Heart right ventricle (tissue), 16 donors: ENCODE measurements at regions not wholly inside any gene's neighbourhood (a gene's known extent, or its start where the extent isn't known, plus 50 kb on each side); places are given as distances from the start of the nearest gene placed in this dataset.
A peak's percentile ranks its signal among the peaks of the same experiment; 100 is the strongest.

Experiments used
- ATAC-seq, 8 donors: fragments of 200-7000 bp; cut with Tn5 transposase; one replicate each; pipeline ENCODE4 v1.9.1; 2020; ENCODE audit warnings: mild to moderate bottlenecking in 8 of 8, moderate library complexity in 8 of 8, moderate number of reproducible peaks in 1 of 8
- DNase-seq, 2 donors: peaks; one replicate each; pipeline ENCODE4 v3.0.0-alpha.2; 2020
- H3K27ac ChIP-seq, 10 donors: fragments of 200-600 bp; sonication (generic) in 2 of 10; one replicate each; pipeline versions ENCODE4 v1.5.0 to v1.8.0; 2020 to 2022; ENCODE audit warnings: mild to moderate bottlenecking in 3 of 10
- H3K27me3 ChIP-seq, 7 donors: fragments of 200-600 bp; one replicate each; pipeline ENCODE4 v1.8.0; 2021 to 2022; ENCODE audit warnings: mild to moderate bottlenecking in 2 of 7
- H3K36me3 ChIP-seq, 9 donors: fragments of 200-600 bp; sonication (generic) in 1 of 9; one replicate each; pipeline versions ENCODE4 v1.5.0 to v1.8.0; 2020 to 2022; ENCODE audit warnings: mild to moderate bottlenecking in 2 of 9
- H3K4me1 ChIP-seq, 9 donors: fragments of 200-600 bp; sonication (generic) in 1 of 9; one replicate each; pipeline versions ENCODE4 v1.5.0 to v1.8.0; 2020 to 2022; ENCODE audit warnings: mild to moderate bottlenecking in 4 of 9
- H3K4me3 ChIP-seq, 10 donors: fragments of 200-600 bp; sonication (generic) in 2 of 10; one replicate each; pipeline versions ENCODE4 v1.5.0 to v1.8.0; 2020 to 2022; ENCODE audit warnings: mild to moderate bottlenecking in 7 of 10, moderate library complexity in 2 of 10
- H3K9me3 ChIP-seq, 11 donors: fragments of 200-600 bp in 10 of 11; sonication (generic) in 2 of 11; one replicate each; pipeline versions ENCODE4 v1.5.0 to v1.8.0; 2013 to 2022; ENCODE audit warnings: mild to moderate bottlenecking in 2 of 11, control low read depth in 1 of 11, moderate library complexity in 1 of 11
- CTCF ChIP-seq, 9 donors: fragments of 200-600 bp; sonication (generic) in 2 of 9; IDR thresholded peaks; one replicate each; pipeline versions ENCODE4 v1.5.0 to v1.8.0; 2021 to 2022; ENCODE audit warnings: antibody characterized with exemption in 9 of 9, mild to moderate bottlenecking in 5 of 9, moderate library complexity in 1 of 9
- WGBS, 2 donors: extraction: QIAGEN DNeasy Blood & Tissue Kit; methylation state at CpG; one replicate each; pipeline ENCODE4 v1.1.7; 2013; ENCODE audit warnings: inconsistent platforms in 1 of 2; 5-methylcytosine and 5-hydroxymethylcytosine counted together
- intact Hi-C, 10 donors: fragments of 100-400 bp; cut with DNase I; formaldehyde crosslinking; loops; one replicate each; pipeline versions ENCODE4 v1.11.1 to v1.14.2; 2022
- donor health status: Arrhythmogenic right ventricular cardiomyopathy.
- donor health status: ischemic (EF 13 %, LVEDD 7.1; RV severe dilation, severe dysfunction).
- donor health status: healthy with polysubstance abuse.
- donor health status: DM: no; HTN: yes; CAD: no.
- donor health status: DM: no; HTN: no; CAD: no.
- donor health status: ischemic (EF 25% LVEDD 6.9; RV normal size, moderate dysfunction).
- donor health status: ischemic (EF 25% LVEDD 5.7; RV mildly dilated, moderate dysfunction).
- donor health status: healthy.
- donor health status: DM: yes; HTN: yes; CAD: no.
- donor health status: Ischemic cardiomyopathy.
- donor health status: ischemic (EF 35%, LVEDD 5.7; RV mildly dilated, moderate dysfunction).
- donor health status: nonischemic (EF 11% LVEDD 7.7; RV severe dilation, severe dysfunction).
- donor health status: DM: yes; HTN: yes; CAD: no.
- donor health status: PGD.
- donor health status: ischemic (EF 29% LVEDD 5.4; RV normal size, mild dysfunction).
- donor health status: nonischemic (EF 23%, LVEDD 6.1; RV moderate dilation, normal function).

GRCh38 chr3:41011854-41012253 is 187.5 kb upstream of the CTNNB1 start:
- ATAC-seq (no peak), DNase-seq (no peak)
- H3K27ac ChIP-seq = no peak overlapping the region
- H3K9me3 ChIP-seq = peaks cover 0 to 24% (median 5%) of the 10 kb centered on the region in 11 donors
- H3K36me3 ChIP-seq = no peaks in the 10 kb centered on the region
- H3K4me1 ChIP-seq = no peaks in the 10 kb centered on the region
- H3K4me3 ChIP-seq = no peak overlapping the region
- intact Hi-C loops = no loop called here
- no peaks in the 10 kb centered on the region for H3K27me3 ChIP-seq
- no peak for TF ChIP-seq CTCF (IDR thresholded peaks at IDR 0.05)
- WGBS, 2 donors = 75 to 79% methylated on average over 2 of the region's 2 CpGs

GRCh38 chr3:41018855-41019254 is 180.4 kb upstream of the CTNNB1 start:
- no peaks in the 10 kb centered on the region for H3K9me3 ChIP-seq
- WGBS, 2 donors = 91 to 97% methylated on average over 2 of the region's 2 CpGs
- H3K4me3 ChIP-seq = no peak overlapping the region
- intact Hi-C loops = no loop called here
- DNase-seq = no peak
- TF ChIP-seq CTCF (IDR thresholded peaks at IDR 0.05) = no peak
- H3K27me3 ChIP-seq = no peaks in the 10 kb centered on the region
- no peak overlapping the region for H3K27ac ChIP-seq
- H3K4me1 ChIP-seq = no peaks in the 10 kb centered on the region
- no peak for ATAC-seq
- no peaks in the 10 kb centered on the region for H3K36me3 ChIP-seq

- H3K36me3 ChIP-seq = no peaks in the 10 kb centered on the region
- intact Hi-C loops = no loop called here
- no peaks in the 10 kb centered on the region for H3K27me3 ChIP-seq
- H3K27ac ChIP-seq = no peak overlapping the region
- no peak overlapping the region for H3K4me3 ChIP-seq
- DNase-seq (no peak), ATAC-seq (no peak)
- TF ChIP-seq CTCF (IDR thresholded peaks at IDR 0.05) = no peak
- no peaks in the 10 kb centered on the region for H3K9me3 ChIP-seq
- peaks cover 4 to 20% (median 11%) of the 10 kb centered on the region in 9 donors for H3K4me1 ChIP-seq
- 66 to 79% methylated on average over 5 of the region's 5 CpGs for WGBS, 2 donors
These were observed 175.1 kb upstream of the CTNNB1 start for GRCh38 chr3:41024031-41024836.

GRCh38 chr3:41026394-41027177 is 172.7 kb upstream of the CTNNB1 start:
- DNase-seq (peak; percentile 53 to 88), ATAC-seq (peak; percentile 89 to 98 (median 96))
- Histone ChIP-seq H3K4me1 (peaks cover 4 to 20% (median 11%) of the 10 kb centered on the region in 9 donors), H3K4me3 (no peak overlapping the region), H3K27ac (peak overlapping the region in 7 of 10 donors; percentile 38 to 67 (median 45)), H3K9me3 (no peaks in the 10 kb centered on the region), H3K27me3 (no peaks in the 10 kb centered on the region), H3K36me3 (no peaks in the 10 kb centered on the region)
- intact Hi-C loops = no loop called here
- 7 to 26% methylated on average over 3 of the region's 3 CpGs for WGBS, 2 donors
- no peak for TF ChIP-seq CTCF (IDR thresholded peaks at IDR 0.05)
